DMS53 (cell line): ENCODE measurements at regions not wholly inside any gene's neighbourhood (a gene's known extent, or its start where the extent isn't known, plus 50 kb on each side); places are given as distances from the start of the nearest gene placed in this dataset.
A peak's percentile ranks its signal among the peaks of the same experiment; 100 is the strongest.
"Not testable (repeated sequence)": the region's sequence is repeated elsewhere in the genome, so short reads cannot be mapped to it uniquely, and the experiment has no call there.

Experiments
- DNase-seq: peaks from one replicate; lab custom pipeline; 2025; lab: John Stamatoyannopoulos, UW

GRCh38 chr2:14072338-14072737, 560.2 kb upstream of the LRATD1 start:
- no peak for DNase-seq

- DNase-seq = no peak
Observed at GRCh38 chr2:14074691-14075090, 557.8 kb upstream of the LRATD1 start.

GRCh38 chr2:14079576-14079975, 552.9 kb upstream of the LRATD1 start:
- DNase-seq = no peak

- no peak for DNase-seq
Observed at GRCh38 chr2:14081521-14081920, 551.0 kb upstream of the LRATD1 start.

GRCh38 chr2:14082640-14083039, 549.9 kb upstream of the LRATD1 start:
- DNase-seq = peak; percentile 29

- peak; percentile 2 for DNase-seq
Observed at GRCh38 chr2:14094592-14094991, 537.9 kb upstream of the LRATD1 start.

GRCh38 chr2:14099101-14099500, 533.4 kb upstream of the LRATD1 start:
- not testable (repeated sequence) for DNase-seq

GRCh38 chr2:14114275-14114674, 518.2 kb upstream of the LRATD1 start:
- no peak for DNase-seq

GRCh38 chr2:14120376-14120775, 512.1 kb upstream of the LRATD1 start:
- no peak for DNase-seq

- no peak for DNase-seq
Observed at GRCh38 chr2:14123436-14124103, 508.9 kb upstream of the LRATD1 start.

- DNase-seq = no peak
Observed at GRCh38 chr2:14125624-14126293, 506.8 kb upstream of the LRATD1 start.

GRCh38 chr2:14126846-14127245, 505.7 kb upstream of the LRATD1 start:
- DNase-seq = no peak

GRCh38 chr2:14127765-14128164, 504.8 kb upstream of the LRATD1 start:
- peak; percentile 2 for DNase-seq

GRCh38 chr2:14132386-14132785, 500.1 kb upstream of the LRATD1 start:
- DNase-seq = no peak

GRCh38 chr2:14134771-14135170, 497.7 kb upstream of the LRATD1 start:
- DNase-seq = no peak

- no peak for DNase-seq
Observed at GRCh38 chr2:14136030-14136429, 496.5 kb upstream of the LRATD1 start.

- peak; percentile 33 for DNase-seq
Observed at GRCh38 chr2:14137643-14138042, 494.9 kb upstream of the LRATD1 start.

- DNase-seq = no peak
Observed at GRCh38 chr2:14140009-14140550, 492.4 kb upstream of the LRATD1 start.

GRCh38 chr2:14143435-14143834, 489.1 kb upstream of the LRATD1 start:
- no peak for DNase-seq

GRCh38 chr2:14148216-14148615, 484.3 kb upstream of the LRATD1 start:
- DNase-seq = no peak

GRCh38 chr2:14157816-14158215, 474.7 kb upstream of the LRATD1 start:
- DNase-seq = no peak

- DNase-seq = no peak
Observed at GRCh38 chr2:14180333-14180732, 452.2 kb upstream of the LRATD1 start.

GRCh38 chr2:14182227-14182946, 450.1 kb upstream of the LRATD1 start:
- no peak for DNase-seq
